ENCODE measurements at regions not wholly inside any gene's neighbourhood (a gene's known extent, or its start where the extent isn't known, plus 50 kb on each side); places are given as distances from the start of the nearest gene placed in this dataset.

DNA sequence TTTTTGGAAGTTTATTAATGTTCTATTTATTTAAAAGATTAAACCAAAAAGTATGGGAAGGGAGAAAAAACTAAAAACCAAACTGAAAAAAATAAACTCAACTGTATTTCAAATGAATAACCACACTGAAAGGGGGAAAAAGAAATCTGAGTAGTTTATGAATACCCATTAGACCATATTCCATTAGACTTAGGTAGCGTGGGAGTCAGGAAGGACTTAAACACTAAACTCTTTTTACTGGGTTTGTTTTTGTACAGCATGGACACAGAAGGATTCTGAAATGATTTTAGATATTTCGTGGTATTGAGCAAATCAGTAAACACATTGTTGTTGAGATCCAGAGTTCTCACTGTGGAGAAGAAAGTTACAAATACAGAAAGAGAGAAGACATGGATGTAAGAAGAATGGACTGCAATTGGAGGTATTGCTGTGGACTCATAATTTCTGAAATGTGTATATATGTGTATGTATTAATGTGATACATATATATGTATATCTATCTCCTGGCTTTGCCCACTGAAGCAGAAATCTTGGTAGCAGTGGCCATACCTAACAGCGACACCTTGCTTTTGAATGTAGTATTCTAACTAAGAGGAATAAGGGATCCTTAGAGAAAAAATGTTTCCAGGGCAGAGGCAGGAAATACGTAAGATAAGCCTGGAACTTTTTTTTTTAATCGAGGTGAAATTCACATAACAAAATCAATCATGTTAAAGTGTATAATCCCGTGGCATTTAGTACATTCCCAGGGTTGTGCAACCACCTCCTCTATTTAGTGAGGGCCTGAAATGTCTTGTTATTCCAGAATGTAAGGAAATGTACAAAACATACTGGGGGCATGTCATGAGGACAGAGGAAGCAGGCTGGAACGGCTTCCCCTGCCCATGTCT, 228.8 kb downstream of the SMARCA2 start:
- Histone ChIP-seq H3K9ac (ENCODE audit: insufficient read length, low read depth) (no peak overlapping the region), H3K4me3 (ENCODE audit: insufficient read length, low read depth) (no peak overlapping the region), H3K9me3 (ENCODE audit: insufficient read depth, low read length) (peaks cover 17% of the 10 kb centered on the region), H3K27me3 (ENCODE audit: insufficient read depth, insufficient read length) (no peaks in the 10 kb centered on the region), H3K36me3 (ENCODE audit: insufficient read depth, insufficient read length, low read length) (no peaks in the 10 kb centered on the region), H3K4me1 (ENCODE audit: insufficient read depth, insufficient read length) (no peaks in the 10 kb centered on the region)
- TF ChIP-seq SUZ12 (IDR thresholded peaks at IDR 0.05; ENCODE audit: extremely low read depth, insufficient read depth, insufficient read length), result no peak
- TF ChIP-seq YY1 (IDR thresholded peaks at IDR 0.05; ENCODE audit: insufficient read depth, insufficient read length), result no peak
- TF ChIP-seq ZNF274 (IDR thresholded peaks at IDR 0.05; ENCODE audit: low read depth, low read length), result no peak
- DNase-seq (ENCODE audit: low read depth, low spot score), result no peak

DNA sequence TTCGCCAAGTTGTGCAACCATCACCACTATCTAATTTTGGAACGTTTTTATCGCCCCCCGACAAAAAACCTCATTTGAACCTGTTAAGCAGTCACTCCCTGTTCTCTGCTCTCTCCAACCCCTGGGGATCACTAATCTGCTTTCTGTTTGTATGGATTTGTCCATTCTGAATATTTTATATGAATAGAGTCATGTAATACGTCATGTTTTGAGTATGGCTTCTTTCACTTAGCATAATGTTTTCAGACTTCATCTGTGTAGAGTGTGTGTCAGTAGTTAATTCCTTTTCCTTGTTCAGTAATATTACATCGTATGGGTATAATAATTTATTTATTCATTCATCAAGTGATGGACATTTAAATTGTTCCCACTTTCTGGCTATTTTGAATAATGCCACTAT, 232.2 kb downstream of the SMARCA2 start:
- no peak overlapping the region for H3K4me3 ChIP-seq (ENCODE audit: insufficient read length, low read depth)
- no peaks in the 10 kb centered on the region for H3K4me1 ChIP-seq (ENCODE audit: insufficient read depth, insufficient read length)
- TF ChIP-seq YY1 (IDR thresholded peaks at IDR 0.05; ENCODE audit: insufficient read depth, insufficient read length), result no peak
- no peaks in the 10 kb centered on the region for H3K27me3 ChIP-seq (ENCODE audit: insufficient read depth, insufficient read length)
- H3K9ac ChIP-seq (ENCODE audit: insufficient read length, low read depth), result no peak overlapping the region
- no peaks in the 10 kb centered on the region for H3K36me3 ChIP-seq (ENCODE audit: insufficient read depth, insufficient read length, low read length)
- peaks cover 16% of the 10 kb centered on the region for H3K9me3 ChIP-seq (ENCODE audit: insufficient read depth, low read length)
- no peak for DNase-seq (ENCODE audit: low read depth, low spot score)

DNA sequence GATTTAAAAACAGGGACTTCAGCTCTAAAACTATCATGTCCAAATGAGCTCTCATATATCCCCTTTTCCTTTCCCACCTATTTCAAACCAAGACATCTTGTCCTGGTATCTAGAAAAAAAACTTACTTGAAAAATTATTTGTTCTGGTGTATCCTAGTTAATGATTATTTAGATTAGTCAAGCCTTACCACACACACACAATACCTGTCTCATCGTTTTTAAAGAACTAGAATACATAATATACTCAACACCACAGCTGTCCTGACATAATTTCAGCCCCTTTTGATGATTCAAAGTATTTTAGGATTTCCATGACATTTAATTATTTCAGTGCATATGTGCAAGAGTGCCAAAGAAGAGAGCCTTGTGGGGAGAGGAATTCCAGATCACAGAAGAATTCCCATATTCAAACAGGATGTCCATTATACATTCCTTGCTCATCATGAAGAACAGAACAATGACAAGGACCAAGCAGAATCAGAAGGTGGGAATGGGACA, 233.7 kb downstream of the SMARCA2 start:
- H3K9me3 ChIP-seq (ENCODE audit: insufficient read depth, low read length), result peaks cover 21% of the 10 kb centered on the region
- H3K36me3 ChIP-seq (ENCODE audit: insufficient read depth, insufficient read length, low read length), result no peaks in the 10 kb centered on the region
- no peak for DNase-seq (ENCODE audit: low read depth, low spot score)
- H3K27me3 ChIP-seq (ENCODE audit: insufficient read depth, insufficient read length), result no peaks in the 10 kb centered on the region
- no peaks in the 10 kb centered on the region for H3K4me1 ChIP-seq (ENCODE audit: insufficient read depth, insufficient read length)
- H3K4me3 ChIP-seq (ENCODE audit: insufficient read length, low read depth), result no peak overlapping the region
- no peak overlapping the region for H3K9ac ChIP-seq (ENCODE audit: insufficient read length, low read depth)
- TF ChIP-seq YY1 (IDR thresholded peaks at IDR 0.05; ENCODE audit: insufficient read depth, insufficient read length) (no peak), ZNF274 (IDR thresholded peaks at IDR 0.05; ENCODE audit: low read depth, low read length) (no peak), SUZ12 (IDR thresholded peaks at IDR 0.05; ENCODE audit: extremely low read depth, insufficient read depth, insufficient read length) (no peak)

DNA sequence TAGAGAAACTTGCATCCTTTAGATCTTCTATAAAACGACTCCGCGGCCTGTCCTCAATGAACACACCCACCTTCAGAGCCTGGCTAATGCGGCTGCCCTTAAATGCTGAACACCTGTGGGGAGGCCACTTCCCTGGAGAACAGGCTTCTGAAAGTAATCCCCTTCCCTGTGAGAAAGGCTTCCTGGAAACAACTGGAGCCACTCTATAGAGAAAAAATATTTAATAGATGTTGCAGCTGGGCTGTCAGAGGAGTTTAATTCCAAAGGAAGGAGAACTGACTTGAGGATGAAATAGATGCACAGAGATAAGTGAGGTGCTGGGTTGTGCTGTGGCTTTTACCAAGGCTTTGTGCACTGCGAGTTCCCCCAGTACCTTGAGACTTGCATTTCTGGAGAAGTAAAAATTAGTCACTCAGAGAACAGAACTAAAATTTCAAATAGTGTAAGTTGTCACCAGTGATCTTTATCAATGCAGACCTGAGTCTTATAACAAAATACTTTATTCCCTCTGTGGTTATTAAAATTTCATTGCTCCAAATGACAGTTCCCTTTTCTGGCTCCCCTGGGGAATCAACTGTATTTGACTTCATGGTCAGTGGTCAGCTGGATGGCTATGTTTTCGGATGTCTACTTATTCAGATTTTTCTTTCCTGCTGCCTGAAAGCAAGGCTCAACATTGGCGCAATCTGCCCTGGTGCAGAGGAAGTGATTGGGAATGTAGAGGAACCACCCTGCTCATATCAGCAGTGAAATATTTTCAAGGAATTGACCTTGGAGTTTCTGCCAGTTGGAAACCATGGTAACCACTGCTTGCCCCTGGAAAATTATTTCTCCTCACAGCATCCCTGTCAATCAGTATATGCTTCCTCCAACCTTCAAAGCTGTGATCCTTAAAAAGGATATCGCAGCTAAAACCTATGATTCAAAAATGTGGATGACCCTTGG, 238.8 kb downstream of the SMARCA2 start:
- Histone ChIP-seq H3K4me1 (ENCODE audit: insufficient read depth, insufficient read length) (no peaks in the 10 kb centered on the region), H3K4me3 (ENCODE audit: insufficient read length, low read depth) (no peak overlapping the region), H3K9ac (ENCODE audit: insufficient read length, low read depth) (no peak overlapping the region), H3K36me3 (ENCODE audit: insufficient read depth, insufficient read length, low read length) (no peaks in the 10 kb centered on the region), H3K9me3 (ENCODE audit: insufficient read depth, low read length) (0 out of 2 replicates have a peak, but pooled peaks cover 10% of the 10 kb centered on the region), H3K27me3 (ENCODE audit: insufficient read depth, insufficient read length) (no peaks in the 10 kb centered on the region)
- DNase-seq (ENCODE audit: low read depth, low spot score), result no peak
- TF ChIP-seq ZNF274 (IDR thresholded peaks at IDR 0.05; ENCODE audit: low read depth, low read length) (no peak), YY1 (IDR thresholded peaks at IDR 0.05; ENCODE audit: insufficient read depth, insufficient read length) (no peak), SUZ12 (IDR thresholded peaks at IDR 0.05; ENCODE audit: extremely low read depth, insufficient read depth, insufficient read length) (no peak)

DNA sequence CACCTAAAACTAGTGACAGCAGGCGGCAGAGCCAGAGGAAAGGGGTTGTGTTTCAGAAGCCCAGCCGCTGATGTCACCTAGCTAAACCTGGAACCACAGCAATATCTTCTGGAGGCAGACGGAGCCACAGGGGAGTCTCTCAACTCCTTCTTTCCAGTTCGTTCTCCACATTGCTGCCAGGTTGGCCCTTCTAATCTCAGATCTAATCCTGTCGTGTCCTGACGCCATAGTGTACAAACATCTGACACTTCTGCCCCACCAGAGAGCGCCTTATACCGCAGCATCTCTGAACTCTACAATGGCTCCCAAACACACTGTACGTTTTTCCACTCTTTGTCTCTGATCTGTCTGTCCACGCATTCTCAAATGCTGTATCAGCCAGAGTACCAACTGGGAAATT, 240.0 kb downstream of the SMARCA2 start:
- Histone ChIP-seq H3K4me1 (ENCODE audit: insufficient read depth, insufficient read length) (no peaks in the 10 kb centered on the region), H3K9ac (ENCODE audit: insufficient read length, low read depth) (no peak overlapping the region), H3K9me3 (ENCODE audit: insufficient read depth, low read length) (0 out of 2 replicates have a peak, but pooled peaks cover 10% of the 10 kb centered on the region), H3K36me3 (ENCODE audit: insufficient read depth, insufficient read length, low read length) (no peaks in the 10 kb centered on the region), H3K4me3 (ENCODE audit: insufficient read length, low read depth) (no peak overlapping the region), H3K27me3 (ENCODE audit: insufficient read depth, insufficient read length) (no peaks in the 10 kb centered on the region)
- no peak for DNase-seq (ENCODE audit: low read depth, low spot score)
- TF ChIP-seq SUZ12 (IDR thresholded peaks at IDR 0.05; ENCODE audit: extremely low read depth, insufficient read depth, insufficient read length), result no peak
- TF ChIP-seq YY1 (IDR thresholded peaks at IDR 0.05; ENCODE audit: insufficient read depth, insufficient read length), result no peak
- TF ChIP-seq ZNF274 (IDR thresholded peaks at IDR 0.05; ENCODE audit: low read depth, low read length), result no peak

DNA sequence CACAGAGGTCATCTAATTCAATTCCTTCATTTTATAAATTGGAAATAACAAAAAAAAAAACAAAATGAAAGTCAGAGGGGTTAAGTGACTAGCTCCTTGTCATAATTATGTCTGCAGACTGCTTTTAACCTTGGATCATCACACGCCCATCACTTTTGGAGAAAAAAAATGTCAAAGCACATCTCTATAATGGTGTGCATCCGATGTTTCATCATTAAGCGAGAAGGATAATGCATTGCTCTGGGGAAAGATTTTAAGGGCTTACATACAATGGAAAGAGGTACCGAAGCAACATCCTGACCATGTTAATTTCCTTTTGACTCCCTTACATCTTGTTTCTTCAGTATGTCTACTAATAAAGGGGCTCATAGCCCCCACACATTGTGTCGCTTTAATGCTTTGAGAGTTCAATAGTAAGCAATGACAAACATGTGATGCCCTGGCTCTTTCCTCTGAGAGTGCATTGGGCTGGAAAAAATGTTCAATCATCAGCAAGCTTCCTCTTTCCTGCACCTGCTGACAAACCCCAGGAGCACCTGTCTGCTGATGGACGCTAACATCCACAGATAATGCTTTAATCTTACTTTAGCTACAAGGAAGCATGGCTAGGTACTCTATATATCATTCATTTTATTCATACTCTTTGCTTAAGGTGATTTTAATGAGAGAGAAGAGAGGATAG, 242.2 kb downstream of the SMARCA2 start:
- Histone ChIP-seq H3K36me3 (ENCODE audit: insufficient read depth, insufficient read length, low read length) (no peaks in the 10 kb centered on the region), H3K4me1 (ENCODE audit: insufficient read depth, insufficient read length) (no peaks in the 10 kb centered on the region), H3K9ac (ENCODE audit: insufficient read length, low read depth) (no peak overlapping the region), H3K9me3 (ENCODE audit: insufficient read depth, low read length) (0 out of 2 replicates have a peak, but pooled peaks cover 4% of the 10 kb centered on the region), H3K4me3 (ENCODE audit: insufficient read length, low read depth) (no peak overlapping the region), H3K27me3 (ENCODE audit: insufficient read depth, insufficient read length) (no peaks in the 10 kb centered on the region)
- no peak for TF ChIP-seq ZNF274 (IDR thresholded peaks at IDR 0.05; ENCODE audit: low read depth, low read length)
- no peak for TF ChIP-seq YY1 (IDR thresholded peaks at IDR 0.05; ENCODE audit: insufficient read depth, insufficient read length)
- TF ChIP-seq SUZ12 (IDR thresholded peaks at IDR 0.05; ENCODE audit: extremely low read depth, insufficient read depth, insufficient read length), result no peak
- DNase-seq (ENCODE audit: low read depth, low spot score), result no peak

All from NT2/D1 (cell line).